CD14-positive monocyte (primary cell): ENCODE measurements at regions not wholly inside any gene's neighbourhood (a gene's known extent, or its start where the extent isn't known, plus 50 kb on each side); places are given as distances from the start of the nearest gene placed in this dataset.

Experiments used
- DNase-seq, 3 donors: peaks; one replicate each; pipeline ENCODE4 v3.0.0-alpha.2; 2011 to 2022
- H2AFZ ChIP-seq: 2 replicates; pipeline ENCODE4 v1.6.0; 2012; ENCODE audit warnings: mild to moderate bottlenecking, low read depth, low read length, inconsistent platforms; ENCODE audit not compliant: insufficient read depth, poor library complexity, severe bottlenecking
- H3K27ac ChIP-seq, 2 donors: 1 replicate in 1 of 2; 2 replicates in 1 of 2; pipeline ENCODE4 v1.5.1; 2012 to 2013; ENCODE audit warnings: low read length in 2 of 2, control low read depth in 1 of 2, inconsistent platforms in 1 of 2, low read depth in 1 of 2, mild to moderate bottlenecking in 1 of 2
- H3K27me3 ChIP-seq, 2 donors: one replicate each; pipeline versions ENCODE4 v1.6.0 to v1.6.1; 2011 to 2013; ENCODE audit warnings: low read length in 2 of 2; ENCODE audit not compliant: control insufficient read depth in 2 of 2, insufficient read depth in 2 of 2
- H3K36me3 ChIP-seq, 2 donors: replicated peaks in 1 of 2; 1 replicate in 1 of 2; 2 replicates in 1 of 2; pipeline versions ENCODE4 v1.5.1 to v1.6.1; 2012 to 2013; ENCODE audit warnings: low read length in 2 of 2, control low read depth in 1 of 2, inconsistent platforms in 1 of 2, mild to moderate bottlenecking in 1 of 2; ENCODE audit not compliant: insufficient read depth in 2 of 2, control insufficient read depth in 1 of 2
- H3K4me1 ChIP-seq, 2 donors: 1 replicate in 1 of 2; 2 replicates in 1 of 2; pipeline versions ENCODE4 v1.5.1 to v1.6.1; 2012 to 2013; ENCODE audit warnings: low read length in 2 of 2, control low read depth in 1 of 2, inconsistent platforms in 1 of 2, mild to moderate bottlenecking in 1 of 2, moderate library complexity in 1 of 2; ENCODE audit not compliant: insufficient read depth in 2 of 2, control insufficient read depth in 1 of 2
- H3K4me2 ChIP-seq: replicated peaks from 2 replicates; pipeline ENCODE3; 2012; ENCODE audit warnings: low read length, moderate library complexity, mild to moderate bottlenecking; ENCODE audit not compliant: poor library complexity, severe bottlenecking; ENCODE audit errors: extremely low read depth
- H3K4me3 ChIP-seq, 3 experiments: fragments of 200-600 bp in 1 of 3; sonication (generic) in 1 of 3; replicated peaks in 1 of 3; 1 replicate in 2 of 3; 2 replicates in 1 of 3; pipeline ENCODE4 v1.5.1; 2011 to 2013; ENCODE audit warnings: low read length in 3 of 3, mild to moderate bottlenecking in 3 of 3, control low read depth in 2 of 3, low read depth in 2 of 3, inconsistent platforms in 1 of 3, moderate library complexity in 1 of 3
- H3K79me2 ChIP-seq: 2 replicates; pipeline ENCODE4 v1.6.0; 2012; ENCODE audit warnings: mild to moderate bottlenecking, control low read depth, inconsistent platforms, low read length, moderate library complexity; ENCODE audit not compliant: insufficient read depth
- H3K9ac ChIP-seq: 2 replicates; pipeline ENCODE4 v1.6.0; 2017; ENCODE audit warnings: low read length, mild to moderate bottlenecking; ENCODE audit not compliant: insufficient read depth, poor library complexity, severe bottlenecking
- H3K9me3 ChIP-seq, 2 donors: replicated peaks in 1 of 2; 1 replicate in 1 of 2; 2 replicates in 1 of 2; pipeline versions ENCODE4 v1.5.1 to v1.6.1; 2012 to 2013; ENCODE audit warnings: low read length in 2 of 2, control low read depth in 1 of 2; ENCODE audit not compliant: control insufficient read depth in 1 of 2, insufficient read depth in 1 of 2
- H4K20me1 ChIP-seq: 2 replicates; pipeline ENCODE4 v1.6.0; 2012; ENCODE audit warnings: mild to moderate bottlenecking, low read length, control low read depth, moderate library complexity; ENCODE audit not compliant: insufficient read depth
- H3K27ac Mint-ChIP-seq, 7 donors: one replicate each; pipeline ENCODE4 v1.8.0; 2020; ENCODE audit warnings: mild to moderate bottlenecking in 7 of 7, mixed read lengths in 7 of 7, moderate library complexity in 6 of 7, inconsistent platforms in 2 of 7
- H3K27me3 Mint-ChIP-seq, 3 donors: one replicate each; pipeline ENCODE4 v1.8.0; 2021 to 2022; ENCODE audit warnings: low read depth in 3 of 3, mild to moderate bottlenecking in 3 of 3, mixed read lengths in 3 of 3, moderate library complexity in 3 of 3, inconsistent platforms in 1 of 3
- H3K36me3 Mint-ChIP-seq, 2 donors: one replicate each; pipeline ENCODE4 v1.8.0; 2020; ENCODE audit warnings: mixed read lengths in 2 of 2, inconsistent platforms in 1 of 2, mild to moderate bottlenecking in 1 of 2
- H3K4me1 Mint-ChIP-seq: one replicate; pipeline ENCODE4 v1.8.0; 2020; ENCODE audit warnings: mild to moderate bottlenecking, mixed read lengths
- H3K4me3 Mint-ChIP-seq, 2 donors: one replicate each; pipeline ENCODE4 v1.8.0; 2020; ENCODE audit warnings: mild to moderate bottlenecking in 2 of 2, mixed read lengths in 2 of 2, moderate library complexity in 1 of 2
- H3K9me3 Mint-ChIP-seq, 7 donors: one replicate each; pipeline ENCODE4 v1.8.0; 2020 to 2022; ENCODE audit warnings: mixed read lengths in 7 of 7, mild to moderate bottlenecking in 6 of 7, moderate library complexity in 6 of 7, inconsistent platforms in 2 of 7
- WGBS: methylation state at CpG from one replicate; pipeline ENCODE4 v1.1.5; 2013; ENCODE audit warnings: missing lambda C conversion rate; ENCODE audit not compliant: insufficient coverage; 5-methylcytosine and 5-hydroxymethylcytosine counted together
- intact Hi-C, 2 donors: fragments of 100-400 bp; cut with micrococcal nuclease; formaldehyde crosslinking; loops; one replicate each; pipeline versions ENCODE4 v1.15.0 to v1.15.1; 2023
- TF ChIP-seq, protein P1 (sequence below): fragments of 200-600 bp; IDR thresholded peaks from one replicate; pipeline ENCODE4 v1.8.0; 2022; ENCODE audit warnings: antibody characterized with exemption, mild to moderate bottlenecking

DNA sequence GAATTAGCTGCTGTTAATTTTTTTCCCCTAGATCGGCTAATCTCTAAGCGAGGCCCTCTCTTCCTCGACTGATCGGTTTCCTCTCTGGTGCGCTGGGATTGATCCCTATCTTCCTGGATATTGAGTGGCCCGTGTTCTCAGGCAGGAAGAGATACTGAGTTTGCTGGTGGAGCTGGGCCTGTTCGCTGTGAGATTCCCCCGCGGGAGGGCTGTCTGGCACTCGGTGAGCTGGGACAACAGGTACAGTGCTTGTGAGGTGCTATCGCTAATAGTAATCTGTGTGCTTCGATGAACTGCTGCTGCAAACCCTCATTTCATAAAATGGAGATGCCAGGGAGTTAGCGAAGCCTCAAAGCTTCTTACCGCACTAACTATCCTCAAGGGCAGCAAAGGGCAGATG lies 310.3 kb downstream of the NXPE2 start:
- Histone ChIP-seq H2AFZ (no peak overlapping the region), H3K9ac (no peak overlapping the region), H4K20me1 (no peaks in the 10 kb centered on the region), H3K27ac (no peak overlapping the region), H3K4me1 (no peaks in the 10 kb centered on the region), H3K79me2 (no peaks in the 10 kb centered on the region), H3K4me2 (no peak overlapping the region), H3K27me3 (no peaks in the 10 kb centered on the region), H3K36me3 (no peaks in the 10 kb centered on the region), H3K9me3 (no peaks in the 10 kb centered on the region), H3K4me3 (no peak overlapping the region)
- TF ChIP-seq, protein P1, sequence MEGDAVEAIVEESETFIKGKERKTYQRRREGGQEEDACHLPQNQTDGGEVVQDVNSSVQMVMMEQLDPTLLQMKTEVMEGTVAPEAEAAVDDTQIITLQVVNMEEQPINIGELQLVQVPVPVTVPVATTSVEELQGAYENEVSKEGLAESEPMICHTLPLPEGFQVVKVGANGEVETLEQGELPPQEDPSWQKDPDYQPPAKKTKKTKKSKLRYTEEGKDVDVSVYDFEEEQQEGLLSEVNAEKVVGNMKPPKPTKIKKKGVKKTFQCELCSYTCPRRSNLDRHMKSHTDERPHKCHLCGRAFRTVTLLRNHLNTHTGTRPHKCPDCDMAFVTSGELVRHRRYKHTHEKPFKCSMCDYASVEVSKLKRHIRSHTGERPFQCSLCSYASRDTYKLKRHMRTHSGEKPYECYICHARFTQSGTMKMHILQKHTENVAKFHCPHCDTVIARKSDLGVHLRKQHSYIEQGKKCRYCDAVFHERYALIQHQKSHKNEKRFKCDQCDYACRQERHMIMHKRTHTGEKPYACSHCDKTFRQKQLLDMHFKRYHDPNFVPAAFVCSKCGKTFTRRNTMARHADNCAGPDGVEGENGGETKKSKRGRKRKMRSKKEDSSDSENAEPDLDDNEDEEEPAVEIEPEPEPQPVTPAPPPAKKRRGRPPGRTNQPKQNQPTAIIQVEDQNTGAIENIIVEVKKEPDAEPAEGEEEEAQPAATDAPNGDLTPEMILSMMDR: no peak
- intact Hi-C loops: no loop called here
- Mint-ChIP-seq H3K36me3 (no peaks in the 10 kb centered on the region), H3K4me1 (no peaks in the 10 kb centered on the region), H3K27me3 (peaks cover 0 to 2% (median 1%) of the 10 kb centered on the region in 3 donors), H3K4me3 (no peak overlapping the region), H3K27ac (peak overlapping the region in 1 of 7 donors; percentile 30), H3K9me3 (peaks cover 0 to 5% (median 2%) of the 10 kb centered on the region in 7 donors)
- WGBS: 72% methylated on average over 11 of the region's 14 CpGs
- no peak for DNase-seq

DNA sequence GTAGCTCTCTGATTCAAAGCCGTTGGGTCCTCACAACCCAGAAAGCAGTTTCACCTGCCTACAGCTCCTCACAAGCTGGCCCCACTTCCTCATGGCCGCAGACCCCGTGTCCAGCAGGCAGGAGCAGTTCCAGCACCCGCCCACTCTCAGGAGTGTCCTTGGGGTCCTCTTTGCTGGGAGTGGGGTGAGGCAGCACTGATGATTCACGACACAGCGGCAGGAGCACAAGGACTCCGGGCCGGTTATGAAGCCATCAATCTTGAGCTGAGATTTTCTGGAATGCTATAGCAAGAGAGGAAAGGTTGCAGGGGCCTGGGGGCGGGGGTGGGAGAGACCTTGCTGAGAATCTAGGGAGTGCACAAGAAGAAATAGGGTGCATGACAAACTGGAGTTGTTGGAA lies 311.2 kb downstream of the NXPE2 start:
- Histone ChIP-seq H3K4me3 (no peak overlapping the region), H3K27ac (no peak overlapping the region), H3K36me3 (no peaks in the 10 kb centered on the region), H3K79me2 (no peaks in the 10 kb centered on the region), H3K9ac (no peak overlapping the region), H3K4me2 (no peak overlapping the region), H4K20me1 (no peaks in the 10 kb centered on the region), H3K27me3 (no peaks in the 10 kb centered on the region), H3K9me3 (no peaks in the 10 kb centered on the region), H2AFZ (no peak overlapping the region), H3K4me1 (no peaks in the 10 kb centered on the region)
- no peak for DNase-seq
- peaks cover 0 to 2% (median 1%) of the 10 kb centered on the region in 3 donors for H3K27me3 Mint-ChIP-seq
- TF ChIP-seq, protein P1: no peak
- H3K9me3 Mint-ChIP-seq: peaks cover 0 to 5% (median 2%) of the 10 kb centered on the region in 7 donors
- no peak overlapping the region for H3K4me3 Mint-ChIP-seq
- no peaks in the 10 kb centered on the region for H3K4me1 Mint-ChIP-seq
- WGBS: 82% methylated on average over 8 of the region's 9 CpGs
- intact Hi-C loops: no loop called here
- no peaks in the 10 kb centered on the region for H3K36me3 Mint-ChIP-seq
- no peak overlapping the region for H3K27ac Mint-ChIP-seq
